ENCODE measurements at regions not wholly inside any gene's neighbourhood (a gene's known extent, or its start where the extent isn't known, plus 50 kb on each side); places are given as distances from the start of the nearest gene placed in this dataset.

GRCh38 chr11:80724366-80724765 is 1283.5 kb upstream of the TENM4 start:
- TF ChIP-seq SIX5 (IDR thresholded peaks at IDR 0.05; ENCODE audit: low read depth, low read length) (no peak), NANOG (IDR thresholded peaks at IDR 0.05; ENCODE audit: insufficient read depth, low read depth, low read length, poor library complexity, severe bottlenecking) (no peak), ATF3 (IDR thresholded peaks at IDR 0.05; ENCODE audit: insufficient read depth, low read depth, low read length) (no peak)

Data from H1 (cell line).